GM12892 (cell line): ENCODE measurements at regions not wholly inside any gene's neighbourhood (a gene's known extent, or its start where the extent isn't known, plus 50 kb on each side); places are given as distances from the start of the nearest gene placed in this dataset.

Experiments
- DNase-seq: peaks from one replicate; pipeline ENCODE4 v3.0.0; 2011; ENCODE audit not compliant: insufficient read length
- FAIRE-seq: peaks from 2 replicates; lab custom pipeline; 2011; peaks lifted over from hg19 to GRCh38; lab: Jason Lieb, UNC
- POLR2A ChIP-seq: IDR thresholded peaks from 2 replicates; pipeline ENCODE4 v1.6.1; 2011; ENCODE audit warnings: low read depth, low read length, control low read depth
- POLR2AphosphoS5 ChIP-seq: IDR thresholded peaks from 2 replicates; pipeline ENCODE4 v1.6.1; 2011; ENCODE audit warnings: low read depth, low read length, control low read depth
- TAF1 ChIP-seq: IDR thresholded peaks from 2 replicates; pipeline ENCODE4 v1.6.1; 2011; ENCODE audit warnings: low read depth, mild to moderate bottlenecking, control low read depth, low read length, borderline replicate concordance

DNA sequence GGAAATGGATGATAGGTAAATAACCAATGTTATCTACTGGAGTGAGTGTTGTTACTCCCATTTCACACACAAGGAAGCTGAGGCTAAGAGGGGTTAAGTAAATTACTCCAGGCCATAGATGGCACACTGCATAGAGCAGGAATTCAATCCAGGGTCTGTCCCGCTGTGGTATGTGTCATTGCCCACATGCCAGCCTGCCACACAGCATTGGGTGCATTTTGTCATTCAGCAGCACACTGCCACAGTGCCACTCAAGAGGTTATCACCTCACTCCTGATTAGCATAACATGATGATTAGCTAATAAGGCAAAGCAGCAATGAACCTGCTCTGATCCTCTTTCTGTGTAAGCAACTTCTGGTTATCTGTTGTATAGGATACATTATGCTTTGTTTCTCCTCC is 157.4 kb upstream of the CTNNB1 start:
- FAIRE-seq = no peak
- TF ChIP-seq POLR2A (no peak), POLR2AphosphoS5 (no peak), TAF1 (no peak)
- no peak for DNase-seq

DNA sequence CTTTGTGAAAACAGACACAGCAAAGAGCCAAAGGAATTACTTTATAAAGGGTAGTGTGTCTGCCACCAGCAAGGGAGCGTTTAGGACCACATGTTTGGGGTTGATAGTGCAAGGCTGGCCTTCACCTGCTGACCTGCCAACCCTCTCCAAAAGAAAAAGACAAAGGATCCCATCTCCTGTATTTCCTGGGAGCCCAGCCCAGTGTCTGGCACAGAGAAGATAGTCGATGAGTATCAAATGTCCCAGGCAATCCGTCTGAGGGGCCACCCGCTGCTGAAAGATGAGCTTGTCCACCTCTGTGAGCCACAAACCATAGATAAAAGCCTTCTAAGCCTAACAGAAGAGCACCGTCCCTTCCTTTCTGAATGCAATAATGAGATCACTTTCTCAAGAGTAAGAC is 154.8 kb upstream of the CTNNB1 start:
- DNase-seq = no peak
- no peak for TF ChIP-seq POLR2A
- TF ChIP-seq TAF1 = no peak
- TF ChIP-seq POLR2AphosphoS5 = no peak
- no peak for FAIRE-seq

DNA sequence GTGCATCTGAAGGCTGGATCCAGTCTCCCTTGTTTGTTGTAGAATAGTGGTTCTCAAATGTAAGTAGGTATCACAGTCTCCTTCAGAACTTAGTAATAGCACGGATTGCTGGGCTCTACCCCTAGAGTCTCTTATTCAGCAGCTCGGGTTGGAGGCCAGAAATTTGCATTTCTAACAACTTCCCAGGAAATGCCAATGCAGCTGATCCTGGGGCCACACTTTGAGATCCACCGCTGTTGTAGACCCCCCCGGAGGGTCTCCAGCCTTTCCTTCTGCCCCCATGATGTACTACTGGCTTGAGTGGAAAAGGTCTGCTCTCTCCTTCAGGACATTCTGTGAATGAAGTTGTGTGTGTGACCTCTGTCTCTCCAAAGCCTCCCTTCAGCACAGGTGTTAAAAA is 153.8 kb upstream of the CTNNB1 start:
- DNase-seq (no peak), FAIRE-seq (no peak)
- TF ChIP-seq POLR2AphosphoS5 (no peak), TAF1 (no peak), POLR2A (no peak)

DNA sequence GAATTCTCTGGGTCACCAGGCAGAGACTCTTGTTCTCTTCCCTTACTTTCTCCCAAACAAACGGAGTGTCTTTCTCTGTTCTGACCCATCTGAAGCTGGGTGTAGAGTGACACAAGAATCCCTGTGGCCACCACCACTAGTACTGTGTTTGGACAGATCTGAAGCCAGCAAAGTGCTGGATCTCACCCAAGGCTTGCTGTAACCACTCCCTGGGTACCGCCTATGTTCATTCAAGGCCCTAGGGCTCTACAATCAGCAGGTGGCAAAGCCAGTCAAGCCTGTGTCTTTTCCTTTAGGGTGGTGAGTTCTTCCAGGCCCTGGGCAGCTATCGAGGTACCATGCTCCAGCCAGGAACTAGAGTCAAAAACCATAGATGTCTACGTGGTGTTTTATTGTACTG is 149.2 kb upstream of the CTNNB1 start:
- FAIRE-seq = no peak
- no peak for DNase-seq
- TF ChIP-seq TAF1 = no peak
- no peak for TF ChIP-seq POLR2AphosphoS5
- no peak for TF ChIP-seq POLR2A

DNA sequence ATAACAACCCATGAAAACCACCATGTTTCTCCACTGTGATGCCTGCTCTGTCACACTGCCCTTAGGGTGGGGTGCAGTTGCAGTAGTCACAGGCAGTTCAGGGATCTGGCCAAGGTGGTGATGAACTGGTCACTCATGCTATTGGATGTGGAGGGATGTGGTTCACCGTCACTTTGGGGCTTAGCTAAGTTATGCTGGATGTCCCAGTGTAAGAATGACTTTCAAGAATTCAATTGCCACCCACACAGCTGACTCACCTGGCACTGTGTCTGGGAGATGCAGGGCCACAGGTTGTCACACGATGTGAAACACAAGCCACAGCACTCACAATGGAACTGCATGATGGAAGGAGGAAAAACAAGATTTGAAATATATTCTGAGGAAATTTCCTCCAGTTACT is 146.1 kb upstream of the CTNNB1 start:
- FAIRE-seq (no peak), DNase-seq (no peak)
- TF ChIP-seq POLR2A (no peak), TAF1 (no peak), POLR2AphosphoS5 (no peak)

DNA sequence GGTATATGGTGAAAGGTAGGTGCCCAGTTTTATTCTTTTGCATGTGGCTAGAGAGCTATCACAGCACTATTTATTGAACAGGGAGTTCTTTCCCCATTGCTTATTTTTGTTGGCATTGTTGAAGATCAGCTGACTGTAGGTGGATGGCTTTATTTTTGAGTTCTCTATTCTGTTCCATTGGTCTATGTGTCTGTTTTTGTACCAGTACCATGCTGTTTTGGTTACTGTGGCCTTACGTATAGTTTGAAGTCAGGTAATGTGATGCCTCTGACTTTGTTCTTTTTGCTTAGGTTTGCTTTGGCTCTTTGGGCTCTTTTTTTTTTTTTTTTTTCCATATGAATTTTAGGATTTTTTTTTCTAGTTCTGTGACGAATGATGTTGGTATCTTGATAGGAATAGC is 139.2 kb upstream of the CTNNB1 start:
- no peak for DNase-seq
- TF ChIP-seq POLR2AphosphoS5 = no peak
- no peak for TF ChIP-seq TAF1
- no peak for TF ChIP-seq POLR2A
- FAIRE-seq = no peak

DNA sequence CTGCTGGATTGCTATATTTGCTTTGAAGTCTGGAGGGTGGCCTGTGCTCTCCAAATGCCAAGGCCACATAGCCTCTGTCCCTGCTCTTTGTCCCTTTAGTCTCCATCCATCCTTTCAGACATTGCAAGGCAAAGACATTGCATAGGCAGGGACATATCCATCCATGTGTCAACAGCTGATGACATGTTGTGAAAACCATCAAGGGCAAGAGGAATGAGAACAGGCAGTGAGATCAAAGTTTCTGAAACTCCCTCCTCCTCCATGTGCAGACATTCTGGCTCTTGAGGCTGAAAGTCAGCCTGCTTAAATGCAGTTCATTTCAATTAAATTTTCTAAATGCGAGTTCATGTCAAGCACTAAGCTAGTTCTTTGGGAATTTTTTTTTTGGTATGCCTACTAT is 135.2 kb upstream of the CTNNB1 start:
- FAIRE-seq = no peak
- TF ChIP-seq POLR2AphosphoS5 (no peak), TAF1 (no peak), POLR2A (no peak)

DNA sequence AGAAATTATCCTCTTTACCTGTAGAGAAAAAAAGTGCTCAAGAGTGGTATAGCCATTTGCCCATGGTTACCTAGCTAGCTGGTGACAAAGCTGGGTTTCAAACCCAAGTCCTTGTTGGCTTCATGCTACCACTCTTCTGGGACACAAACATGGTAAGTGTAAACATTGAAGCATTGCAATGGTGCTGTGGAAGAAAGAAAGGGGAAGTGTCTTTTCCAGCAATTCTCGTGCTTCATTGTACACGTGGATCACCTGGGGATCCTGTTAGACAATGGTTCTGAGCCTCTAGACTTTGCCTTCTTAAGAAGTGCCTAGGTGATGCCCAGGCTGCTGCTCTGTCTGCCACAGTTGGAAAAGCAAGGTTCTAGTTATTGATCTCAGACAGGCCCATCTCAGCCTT is 134.8 kb upstream of the CTNNB1 start:
- no peak for FAIRE-seq
- no peak for DNase-seq
- no peak for TF ChIP-seq POLR2AphosphoS5

More for the DNA sequence above, 135.2 kb upstream of the CTNNB1 start:
- DNase-seq = no peak

DNA sequence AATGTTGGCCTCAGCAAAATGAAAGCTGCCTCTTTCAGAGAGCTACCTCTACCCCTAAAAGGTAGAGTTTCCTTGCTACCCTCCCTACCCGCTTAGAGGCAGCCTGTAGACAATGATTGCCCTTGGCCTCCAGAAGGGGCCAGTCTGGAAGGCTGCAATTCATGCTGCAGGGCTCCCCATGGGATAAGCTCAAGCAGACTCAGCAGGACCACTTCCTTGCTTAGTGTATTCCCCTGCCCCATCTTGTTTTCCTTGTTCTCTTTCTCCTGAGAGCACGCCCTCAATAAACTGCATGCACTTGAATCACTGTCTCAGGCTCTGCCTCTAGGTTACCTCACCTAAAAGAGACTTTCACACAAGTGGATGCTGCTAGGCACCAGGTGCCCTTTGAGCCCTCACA is 134.0 kb upstream of the CTNNB1 start:
- TF ChIP-seq TAF1 (no peak), POLR2A (no peak), POLR2AphosphoS5 (no peak)
- FAIRE-seq (no peak), DNase-seq (no peak)

DNA sequence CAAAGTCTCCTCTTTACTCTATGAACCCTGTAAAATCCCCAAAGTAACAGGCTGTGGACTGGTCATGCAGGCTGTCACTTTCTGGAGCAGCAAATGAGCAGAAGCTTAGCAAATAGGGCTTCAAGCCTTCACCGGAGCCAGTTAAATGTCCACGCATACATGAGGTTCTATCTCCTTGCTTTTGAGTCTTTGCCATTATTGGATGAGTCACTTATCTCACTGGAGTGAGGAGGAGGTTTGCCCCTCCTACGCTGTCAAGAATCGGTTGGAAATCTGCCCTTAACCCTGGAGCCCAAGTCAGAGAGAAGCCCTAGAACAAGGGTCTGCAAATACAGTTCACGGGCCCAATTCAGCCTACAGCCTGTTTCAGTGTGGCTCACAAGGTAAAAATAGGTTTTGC is 126.1 kb upstream of the CTNNB1 start:
- DNase-seq (no peak), FAIRE-seq (no peak)
- TF ChIP-seq POLR2AphosphoS5 = no peak
- TF ChIP-seq POLR2A = no peak
- no peak for TF ChIP-seq TAF1

DNA sequence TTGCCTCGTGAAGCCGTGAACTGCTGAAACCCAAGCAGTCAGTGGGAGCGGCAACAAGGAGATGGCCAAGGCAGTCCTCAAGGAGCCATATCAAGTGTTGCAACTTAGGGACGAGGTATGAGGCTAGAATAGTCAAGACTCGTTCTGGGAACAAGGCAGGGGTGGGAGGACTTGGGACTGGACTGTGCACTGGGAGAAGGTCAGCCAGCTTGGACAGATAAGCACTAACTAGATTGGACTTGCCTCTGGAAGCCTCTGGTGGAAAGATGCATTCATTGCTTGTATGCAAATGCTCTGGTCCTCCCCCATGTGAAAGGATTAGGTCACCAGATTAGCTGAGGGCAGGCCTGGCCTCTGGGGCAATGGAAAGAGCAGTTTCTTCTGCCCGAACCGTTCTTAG is 123.3 kb upstream of the CTNNB1 start:
- FAIRE-seq (no peak), DNase-seq (no peak)
- TF ChIP-seq POLR2A = no peak

DNA sequence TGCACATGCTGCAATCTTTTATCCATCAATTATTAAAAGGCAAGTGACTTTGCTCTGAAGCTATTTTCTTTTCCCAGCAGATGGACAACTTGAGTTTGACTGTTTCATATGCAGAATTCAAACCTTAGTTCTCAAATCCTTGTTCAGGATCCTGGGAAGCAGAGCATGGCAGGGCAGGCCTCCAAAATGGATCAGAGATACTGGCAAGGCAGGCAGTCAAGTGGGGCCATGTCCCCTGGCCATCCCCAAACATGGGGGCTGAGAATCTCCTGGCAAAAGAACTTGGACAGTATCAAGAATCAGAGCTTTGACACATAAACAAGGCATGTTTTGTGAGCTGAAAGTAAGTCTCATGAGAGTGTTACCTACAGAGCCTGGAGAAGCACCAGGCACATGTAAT is 122.9 kb upstream of the CTNNB1 start:
- no peak for DNase-seq
- TF ChIP-seq POLR2AphosphoS5 = no peak
- no peak for TF ChIP-seq TAF1
- TF ChIP-seq POLR2A = no peak
- no peak for FAIRE-seq

DNA sequence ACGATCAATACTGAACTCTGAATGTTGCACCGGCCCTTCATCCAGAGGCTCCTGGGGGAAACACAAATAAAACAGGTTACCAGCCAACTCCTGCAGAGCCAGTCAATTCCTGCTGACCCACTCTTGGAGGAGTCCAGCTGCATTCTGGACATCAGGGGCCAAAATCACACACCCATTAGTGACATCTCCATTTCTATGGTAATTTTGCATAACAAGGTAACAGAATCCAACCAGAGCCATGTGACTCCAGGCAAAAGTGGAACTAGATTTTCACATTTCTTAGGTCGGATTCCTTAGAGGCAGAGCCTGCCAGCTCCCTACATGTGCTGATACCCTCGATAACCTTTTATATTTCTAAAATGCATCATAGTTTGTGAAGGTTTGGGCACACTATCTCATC is 119.2 kb upstream of the CTNNB1 start:
- TF ChIP-seq TAF1 = no peak
- no peak for TF ChIP-seq POLR2A
- FAIRE-seq = no peak

DNA sequence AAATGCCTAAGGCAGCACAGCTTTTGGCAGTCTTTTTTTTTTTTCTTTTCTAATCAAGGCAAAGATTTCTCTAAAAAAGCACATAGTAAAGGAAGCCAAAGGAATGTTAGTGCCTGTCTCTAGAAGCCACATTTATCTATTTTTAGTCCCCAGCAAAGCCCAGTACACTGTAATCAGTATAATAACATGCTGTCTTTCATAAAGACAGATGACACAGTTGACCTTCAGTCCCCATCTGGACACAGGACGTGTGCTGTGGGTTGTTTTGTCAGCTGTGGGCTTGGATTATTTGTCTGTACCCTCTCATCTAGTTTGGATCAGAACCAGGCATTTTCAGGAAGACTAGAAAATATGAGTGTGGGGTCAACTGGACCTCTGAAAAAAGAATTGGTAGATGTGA is 110.4 kb upstream of the CTNNB1 start:
- FAIRE-seq = no peak
- no peak for DNase-seq
- TF ChIP-seq TAF1 = no peak
- TF ChIP-seq POLR2A = no peak
- TF ChIP-seq POLR2AphosphoS5 = no peak

More for the DNA sequence above, 119.2 kb upstream of the CTNNB1 start:
- no peak for DNase-seq
